Mucosa of descending colon (tissue), 3 donors: ENCODE measurements at regions not wholly inside any gene's neighbourhood (a gene's known extent, or its start where the extent isn't known, plus 50 kb on each side); places are given as distances from the start of the nearest gene placed in this dataset.

Experiments used
- ATAC-seq: fragments of 200-7000 bp; cut with Tn5 transposase; one replicate; pipeline ENCODE4 v1.9.1; 2020; ENCODE audit warnings: mild to moderate bottlenecking, moderate library complexity
- DNase-seq, 3 donors: peaks; one replicate each; pipeline ENCODE4 v3.0.0-alpha.2; 2020
- H3K36me3 ChIP-seq: fragments of 200-600 bp; one replicate; pipeline ENCODE4 v1.8.0; 2021; ENCODE audit warnings: low read depth, mild to moderate bottlenecking
- H3K4me1 ChIP-seq: fragments of 200-600 bp; one replicate; pipeline ENCODE4 v1.8.0; 2021; ENCODE audit warnings: low read depth, mild to moderate bottlenecking
- H3K4me3 ChIP-seq: fragments of 200-600 bp; one replicate; pipeline ENCODE4 v1.8.0; 2021; ENCODE audit warnings: mild to moderate bottlenecking
- H3K9me3 ChIP-seq: fragments of 200-600 bp; one replicate; pipeline ENCODE4 v1.8.0; 2021; ENCODE audit warnings: mild to moderate bottlenecking
- CTCF ChIP-seq: fragments of 200-600 bp; IDR thresholded peaks from one replicate; pipeline ENCODE4 v1.8.0; 2022; ENCODE audit warnings: antibody characterized with exemption, mild to moderate bottlenecking
- intact Hi-C, 2 donors: fragments of 100-400 bp; cut with DNase I in 1 of 2; cut with micrococcal nuclease in 1 of 2; formaldehyde crosslinking; loops; one replicate each; pipeline versions ENCODE4 v1.11.0 to v1.11.1; 2022; cut with DNase I, micrococcal nuclease
- donor health status: DM: no; HTN: no; CAD: no; lungs with moderate emphysema.
- donor health status: DM: no; HTN: no; CAD: no.
- donor health status: DM: no; HTN: yes; CAD: no.

DNA sequence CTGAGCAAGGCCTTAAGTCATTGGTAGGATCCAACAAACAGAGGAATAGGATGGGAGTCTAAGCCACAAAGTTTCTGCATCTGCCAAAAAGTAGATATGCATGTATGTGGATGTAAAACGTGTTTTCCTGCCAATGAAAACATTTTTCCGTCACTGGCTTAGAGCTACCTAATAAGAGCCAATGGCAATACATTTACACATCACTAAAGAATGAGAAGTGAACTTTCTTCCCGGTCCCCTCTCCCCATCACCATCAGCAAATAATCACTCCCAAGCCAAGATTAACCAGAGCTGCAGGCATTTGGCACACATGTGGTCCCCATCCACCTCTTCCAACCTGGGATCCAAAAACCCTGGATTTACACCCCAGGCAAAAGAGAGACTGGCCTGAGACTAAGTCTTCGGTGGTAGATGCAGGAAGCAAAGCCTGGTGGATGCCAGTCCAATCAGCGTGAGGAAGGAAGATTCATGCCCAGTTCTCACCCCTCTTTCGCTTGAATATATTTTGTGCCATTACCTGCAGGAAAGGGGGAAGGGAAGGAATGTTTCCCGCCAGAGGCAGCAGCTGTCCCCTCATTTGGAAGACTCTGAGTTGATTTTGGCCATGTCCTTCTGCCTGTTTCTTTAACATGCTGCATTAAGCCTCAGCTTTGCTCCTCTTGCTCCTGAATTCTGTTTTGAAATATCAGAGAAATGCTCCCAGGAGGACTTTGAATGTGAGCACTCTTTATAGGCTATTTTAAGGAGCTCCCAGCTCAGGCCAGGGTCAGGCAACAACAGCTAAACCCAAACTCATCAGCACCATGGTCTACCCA, 131.4 kb downstream of the CHIC2 start:
- Histone ChIP-seq H3K4me3 (no peak overlapping the region), H3K36me3 (no peaks in the 10 kb centered on the region), H3K9me3 (no peaks in the 10 kb centered on the region), H3K4me1 (no peaks in the 10 kb centered on the region)
- DNase-seq, result no peak
- ATAC-seq, result no peak
- TF ChIP-seq CTCF, result no peak
- intact Hi-C loops, result loop anchor here in 1 of 2 donors (5.0 kb wide), 1 partner anchor 284 kb away; no protein-coding TSS in a partner anchor

DNA sequence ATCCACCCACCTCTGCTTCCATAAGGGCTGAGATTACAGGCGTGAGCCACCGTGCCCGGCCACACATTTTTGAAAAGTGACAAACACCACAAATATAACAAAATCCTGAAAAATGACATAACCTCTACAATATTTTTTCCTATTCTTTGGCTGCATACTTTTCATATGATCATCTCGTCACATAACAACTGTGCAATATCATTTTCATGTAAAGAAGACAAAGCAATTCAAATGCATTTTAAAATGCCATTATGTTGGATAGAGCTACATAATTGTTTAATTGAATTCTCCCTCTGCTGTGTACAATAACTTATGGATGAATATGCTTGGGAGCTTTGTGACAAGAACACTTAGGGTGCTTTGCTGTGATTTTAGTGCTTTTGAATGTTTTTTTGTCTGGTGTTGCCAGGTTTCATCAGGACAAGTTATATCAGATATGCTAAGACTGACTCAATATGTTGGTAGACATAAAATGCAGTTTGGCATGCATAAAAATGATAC, 132.9 kb downstream of the CHIC2 start:
- DNase-seq, result no peak
- intact Hi-C loops, result loop anchor here in 1 of 2 donors (5.0 kb wide), 1 partner anchor 286 kb away; no protein-coding TSS in a partner anchor
- Histone ChIP-seq H3K36me3 (no peaks in the 10 kb centered on the region), H3K4me1 (no peaks in the 10 kb centered on the region), H3K9me3 (no peaks in the 10 kb centered on the region), H3K4me3 (no peak overlapping the region)
- ATAC-seq, result no peak
- no peak for TF ChIP-seq CTCF

- no peak overlapping the region for H3K4me3 ChIP-seq
- no peaks in the 10 kb centered on the region for H3K9me3 ChIP-seq
- H3K36me3 ChIP-seq, result no peaks in the 10 kb centered on the region
- intact Hi-C loops, result loop anchor here (5.0 kb wide), 2 partner anchors 287 to 297 kb away; partner anchors contain the start of gene PDGFRA (in 1 of the 2)
- peak in 2 of 3 donors; percentile 36 to 93 for DNase-seq
- no peaks in the 10 kb centered on the region for H3K4me1 ChIP-seq
- peak; percentile 17 for TF ChIP-seq CTCF
- peak; percentile 84 for ATAC-seq
Observed at GRCh38 chr4:53929955-53930798, 134.2 kb downstream of the CHIC2 start.

DNA sequence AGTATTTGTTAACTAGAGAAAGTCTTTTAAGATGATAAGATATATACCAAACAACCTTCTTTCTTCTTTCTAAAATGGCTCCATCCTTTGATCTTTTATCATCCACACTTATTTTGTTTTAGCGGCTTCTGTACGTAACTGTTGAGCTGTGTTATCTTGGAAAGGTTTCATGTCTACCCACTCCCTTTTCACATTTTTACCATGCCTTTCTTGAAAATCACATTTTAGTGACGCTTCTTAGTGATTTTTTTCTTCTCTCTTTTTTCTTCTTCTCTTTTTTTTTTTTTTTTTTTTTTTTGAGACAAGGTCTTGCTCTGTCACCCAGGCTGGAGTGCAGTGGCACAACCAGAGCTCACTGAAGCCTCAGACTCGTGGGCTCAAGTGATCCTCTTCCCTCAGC, 135.1 kb downstream of the CHIC2 start:
- intact Hi-C loops, result loop anchor here in 1 of 2 donors (5.0 kb wide), 1 partner anchor 298 kb away; the partner anchor contains the start of gene PDGFRA
- Histone ChIP-seq H3K36me3 (no peaks in the 10 kb centered on the region), H3K4me3 (no peak overlapping the region)

More for the DNA sequence above, 135.1 kb downstream of the CHIC2 start:
- no peak for ATAC-seq
- no peak for DNase-seq
- H3K4me1 ChIP-seq, result no peaks in the 10 kb centered on the region
- no peaks in the 10 kb centered on the region for H3K9me3 ChIP-seq
- TF ChIP-seq CTCF, result no peak
